Right kidney (tissue), 1 donor: ENCODE measurements at regions not wholly inside any gene's neighbourhood (a gene's known extent, or its start where the extent isn't known, plus 50 kb on each side); places are given as distances from the start of the nearest gene placed in this dataset.
"Not testable (repeated sequence)": the region's sequence is repeated elsewhere in the genome, so short reads cannot be mapped to it uniquely, and the experiment has no call there.

Experiments
- DNase-seq: peaks from one replicate; pipeline ENCODE4 v3.0.0-alpha.2; 2016

GRCh38 chr4:126869967-126870366 is 762.8 kb upstream of the INTU start:
- no peak for DNase-seq

DNA sequence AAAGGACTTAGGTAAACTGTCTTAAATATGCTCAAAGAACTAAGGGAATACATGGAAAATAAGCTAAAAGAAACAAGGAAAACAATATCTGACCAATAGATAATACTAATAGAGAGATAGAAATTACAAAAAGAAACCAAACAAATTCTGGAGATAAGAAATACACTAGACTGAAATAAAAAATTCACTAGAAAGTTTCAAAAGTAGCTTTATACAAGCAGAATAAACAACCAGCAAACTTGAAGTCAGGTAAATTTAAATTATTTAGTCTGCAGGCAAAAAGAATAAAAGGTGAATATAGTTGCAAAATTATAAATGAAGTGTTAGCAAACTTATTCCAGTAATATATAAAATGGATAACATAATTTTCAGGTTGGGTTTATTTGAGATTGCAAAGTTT is 760.9 kb upstream of the INTU start:
- no peak for DNase-seq

DNA sequence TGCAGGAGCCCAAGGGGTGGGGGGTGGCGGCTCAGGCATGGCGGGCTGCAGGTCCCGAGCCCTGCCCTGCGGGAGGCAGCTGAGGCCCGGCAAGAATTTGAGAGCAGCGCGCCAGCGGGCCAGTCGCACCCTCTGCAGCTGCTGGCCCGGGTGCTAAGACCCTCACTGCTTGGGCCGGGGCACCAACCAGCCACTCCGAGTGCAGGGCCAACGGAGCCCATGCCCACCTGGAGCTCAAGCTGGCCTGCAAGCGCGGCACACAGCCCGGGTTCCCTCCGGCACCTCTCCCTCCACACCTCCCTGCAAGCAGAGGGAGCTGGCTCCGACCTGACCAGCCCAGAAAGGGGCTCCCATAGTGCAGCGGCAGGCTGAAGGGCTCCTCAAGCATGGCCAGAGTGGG is 758.2 kb upstream of the INTU start:
- no peak for DNase-seq

GRCh38 chr4:126888968-126889367 is 743.8 kb upstream of the INTU start:
- DNase-seq: no peak

- no peak for DNase-seq
Observed at GRCh38 chr4:126890383-126890782, 742.4 kb upstream of the INTU start.

- no peak for DNase-seq
Observed at GRCh38 chr4:126890994-126891393, 741.8 kb upstream of the INTU start.

DNA sequence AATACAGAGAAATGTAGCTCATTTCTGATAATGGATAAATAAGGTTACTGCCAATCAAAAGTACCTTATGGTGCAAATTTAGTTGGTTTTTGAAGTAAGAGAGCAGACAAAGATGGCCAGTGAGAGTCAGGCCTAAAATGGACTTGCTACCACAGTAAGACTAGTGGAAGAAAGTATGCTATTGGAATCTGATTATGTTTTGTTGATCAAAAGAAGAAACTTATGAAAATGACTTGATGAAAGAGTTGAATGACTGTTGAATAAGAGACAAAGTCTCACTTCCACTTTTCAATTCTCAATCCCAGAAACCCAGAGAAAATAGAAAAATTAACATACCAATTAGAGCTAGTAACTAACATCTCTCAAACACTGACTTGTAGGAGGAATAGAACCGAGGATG is 737.8 kb upstream of the INTU start:
- no peak for DNase-seq

DNA sequence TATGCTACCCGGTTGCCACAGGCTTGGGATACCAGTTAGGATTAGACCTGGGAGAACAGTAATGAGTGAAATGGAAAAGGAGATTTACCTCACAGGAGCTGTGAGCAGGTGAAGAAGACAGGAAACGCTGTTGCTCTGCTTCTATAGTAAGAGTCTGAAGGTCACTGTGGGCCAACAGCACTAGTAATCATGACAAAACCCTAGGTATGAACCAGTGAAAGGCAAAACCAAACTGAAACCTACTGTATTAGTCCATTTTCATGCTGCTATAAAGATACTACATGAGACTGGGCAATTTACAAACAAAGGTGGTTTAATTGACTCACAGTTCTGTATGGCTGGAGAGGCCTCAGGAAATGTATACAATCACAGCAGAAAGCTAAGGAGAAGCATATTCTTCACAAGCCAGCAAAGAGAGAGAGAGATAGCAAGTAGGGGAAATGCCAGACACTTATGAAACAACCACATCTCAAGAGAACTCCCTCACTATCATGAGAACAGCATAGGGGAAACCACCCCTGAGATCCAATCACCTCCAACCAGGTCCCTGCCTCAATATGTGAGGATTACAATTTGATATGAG is 736.7 kb upstream of the INTU start:
- no peak for DNase-seq

DNA sequence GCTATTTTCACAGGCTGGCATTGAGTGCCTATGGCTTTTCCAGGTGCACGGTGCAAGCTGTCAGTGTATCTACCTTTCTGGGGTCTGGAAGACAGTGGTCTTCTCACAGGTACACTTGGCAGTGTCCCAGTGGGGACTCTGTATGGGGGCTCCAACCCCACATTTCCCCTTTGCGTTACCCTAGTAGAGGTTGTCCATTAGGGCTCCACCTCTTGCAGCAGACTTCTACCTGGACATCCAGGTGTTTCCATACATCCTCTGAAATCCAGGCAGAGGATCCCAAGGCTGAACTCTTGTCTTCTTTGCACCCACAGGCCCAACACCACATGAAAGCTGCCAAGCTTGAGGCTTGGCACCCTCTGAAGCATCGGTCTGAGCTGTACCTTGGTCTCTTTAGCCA is 735.7 kb upstream of the INTU start:
- DNase-seq: no peak

DNA sequence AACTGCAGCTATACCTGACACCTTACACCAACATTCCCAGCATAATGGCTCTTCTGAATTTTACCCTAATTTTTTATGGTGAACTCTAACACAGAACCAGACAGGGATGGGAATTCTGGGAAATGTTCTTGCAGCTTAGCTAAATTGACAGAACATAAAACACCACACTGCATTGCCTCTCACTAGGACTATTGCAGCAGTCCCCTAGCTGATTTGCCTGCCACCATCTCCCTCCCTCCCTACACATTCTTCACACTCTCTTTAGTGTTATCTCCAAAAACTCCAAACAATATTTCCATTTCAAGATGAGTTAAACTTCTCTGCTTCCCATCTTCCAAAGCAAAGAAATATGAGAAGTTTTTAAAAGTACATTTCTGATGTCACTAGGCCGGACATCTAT is 733.9 kb upstream of the INTU start:
- no peak for DNase-seq

DNA sequence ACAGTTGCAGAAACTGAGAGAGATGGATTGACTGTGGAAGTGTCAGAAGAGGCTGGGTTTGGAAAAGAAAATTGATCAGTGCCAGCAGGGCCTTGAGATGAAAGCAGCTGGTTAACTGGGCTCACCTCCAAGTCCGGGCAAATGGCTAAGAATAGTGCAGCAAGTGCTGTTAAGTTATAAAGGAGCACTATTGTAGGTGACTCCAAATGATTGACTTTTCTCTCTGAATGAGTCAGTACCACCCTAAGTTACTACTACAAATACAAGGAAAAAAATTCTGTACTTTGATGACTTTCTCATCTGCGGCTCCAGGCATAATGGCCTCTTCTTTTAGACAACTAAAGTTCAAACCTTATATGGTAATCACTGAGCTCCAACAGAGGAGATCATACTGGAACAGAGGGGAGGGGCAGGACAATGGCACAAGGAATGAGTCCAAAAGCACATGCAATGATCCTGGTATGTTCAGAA is 733.4 kb upstream of the INTU start:
- DNase-seq: no peak

GRCh38 chr4:126906466-126906865 is 726.3 kb upstream of the INTU start:
- DNase-seq: no peak

- DNase-seq: no peak
Observed at GRCh38 chr4:126907389-126907788, 725.4 kb upstream of the INTU start.

GRCh38 chr4:126916049-126916625 is 716.6 kb upstream of the INTU start:
- no peak for DNase-seq

DNA sequence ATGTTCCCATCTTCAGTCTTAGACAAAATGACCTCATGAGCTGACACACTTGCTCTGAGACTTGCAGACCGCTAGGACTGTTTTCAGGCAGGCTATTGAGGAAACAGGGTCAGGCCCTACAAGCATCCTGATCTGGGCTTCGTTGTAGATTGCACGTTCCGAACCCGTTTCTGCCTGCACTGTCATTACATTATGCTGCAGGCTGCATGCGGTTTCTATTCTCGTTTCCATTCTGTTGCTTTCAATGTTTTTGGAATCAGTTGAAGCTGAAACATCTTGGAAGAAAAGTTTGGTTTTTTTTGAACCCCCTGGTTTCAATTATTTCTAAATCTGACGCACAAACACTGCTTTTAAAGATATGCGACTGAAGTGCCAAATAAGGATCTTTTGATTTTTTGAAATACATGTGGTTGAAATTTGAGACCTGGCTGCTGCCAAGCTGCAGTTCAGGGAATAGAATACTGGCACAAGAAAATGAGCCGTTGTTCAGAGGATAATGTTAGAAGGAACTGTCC is 716.1 kb upstream of the INTU start:
- no peak for DNase-seq

- not testable (repeated sequence) for DNase-seq
Observed at GRCh38 chr4:126922328-126922938, 710.3 kb upstream of the INTU start.

- no peak for DNase-seq
Observed at GRCh38 chr4:126924237-126924636, 708.5 kb upstream of the INTU start.

- DNase-seq: not testable (repeated sequence)
Observed at GRCh38 chr4:126930059-126930458, 702.7 kb upstream of the INTU start.

- no peak for DNase-seq
Observed at GRCh38 chr4:126935801-126936200, 697.0 kb upstream of the INTU start.

DNA sequence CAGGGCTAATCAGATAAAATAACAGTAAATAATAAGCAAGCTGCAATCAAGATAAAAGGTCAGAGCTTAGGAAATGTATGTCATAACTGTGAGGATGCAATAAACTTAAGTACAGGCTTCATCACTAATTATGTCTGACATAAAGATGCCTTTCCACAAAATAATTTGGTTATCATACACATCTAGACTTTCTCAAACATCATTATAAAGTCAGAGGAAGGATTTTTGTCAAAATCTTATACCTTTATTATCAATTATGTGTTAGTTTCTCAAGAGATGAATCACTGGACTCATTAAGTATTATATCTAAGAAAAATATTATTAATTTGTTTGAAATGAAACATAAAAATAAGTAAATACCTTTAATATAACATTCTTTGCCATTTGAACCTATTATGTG is 695.4 kb upstream of the INTU start:
- no peak for DNase-seq

DNA sequence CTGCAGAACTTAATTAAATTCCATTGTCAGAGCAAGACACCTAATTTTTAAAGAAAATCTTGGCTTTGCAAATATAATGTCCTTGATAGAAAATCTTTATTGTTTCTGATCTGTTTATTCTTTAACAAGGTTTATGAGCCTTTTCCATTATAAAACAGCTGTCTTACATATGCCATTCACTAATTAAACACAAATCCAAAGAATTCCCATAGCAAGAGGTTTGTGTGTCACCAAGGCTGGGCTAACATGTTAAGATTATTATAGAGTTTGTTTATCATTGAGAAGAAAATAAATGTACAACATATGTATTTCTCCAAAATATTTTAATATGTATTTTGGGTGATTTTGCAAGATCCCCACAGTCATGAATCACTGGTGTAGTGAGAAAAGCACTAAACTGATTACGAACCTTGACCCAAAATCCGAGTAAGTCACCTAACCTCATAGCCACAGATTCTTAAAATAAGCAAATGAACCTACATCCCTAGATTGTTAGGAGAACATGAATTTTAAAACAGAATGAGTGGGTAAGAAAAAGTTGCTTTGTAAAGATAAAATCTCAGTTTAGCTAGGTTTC is 694.8 kb upstream of the INTU start:
- DNase-seq: no peak

DNA sequence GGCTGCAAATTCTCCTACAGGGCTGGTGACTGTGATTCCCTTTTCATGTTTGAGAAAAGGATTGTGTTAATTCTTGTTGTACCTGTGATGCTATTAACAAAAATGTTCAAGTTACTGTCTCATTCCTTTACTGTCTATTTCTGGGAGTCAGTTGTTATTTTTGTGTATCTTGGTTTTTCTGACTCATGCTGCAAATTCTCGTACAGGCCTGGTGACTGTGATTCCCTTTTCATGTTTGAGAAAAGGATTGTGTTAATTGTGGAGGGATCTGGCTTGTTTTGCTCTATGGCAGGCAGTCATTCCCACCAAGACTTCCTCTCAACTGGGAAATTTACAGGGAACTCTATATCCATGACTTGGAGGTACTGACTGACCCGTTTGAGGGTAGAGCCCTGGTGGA is 693.4 kb upstream of the INTU start:
- no peak for DNase-seq

GRCh38 chr4:126947536-126947935 is 685.2 kb upstream of the INTU start:
- DNase-seq: no peak
